HL-60 (cell line): ENCODE measurements at regions not wholly inside any gene's neighbourhood (a gene's known extent, or its start where the extent isn't known, plus 50 kb on each side); places are given as distances from the start of the nearest gene placed in this dataset.

Experiments used
- DNase-seq, 2 experiments: peaks; one replicate each; pipeline ENCODE4 v3.0.0-alpha.2; 2010 to 2020; ENCODE audit warnings: low read depth in 1 of 2, low spot score in 1 of 2
- H3K27ac ChIP-seq: fragments of 250-450 bp; sonication (Bioruptor Pico); replicated peaks from 2 replicates; pipeline ENCODE4 v1.5.1; 2020; ENCODE audit warnings: mild to moderate bottlenecking, moderate library complexity
- H3K27me3 ChIP-seq: fragments of 250-450 bp; sonication (Bioruptor Pico); 2 replicates; pipeline ENCODE4 v1.5.1; 2021; ENCODE audit warnings: mild to moderate bottlenecking, moderate library complexity; ENCODE audit not compliant: insufficient read depth, poor library complexity, severe bottlenecking
- H3K4me3 ChIP-seq: replicated peaks from 2 replicates; pipeline ENCODE4 v1.5.1; 2011; ENCODE audit warnings: mild to moderate bottlenecking, control low read depth, low read length; ENCODE audit not compliant: insufficient read depth
- CTCF ChIP-seq: IDR thresholded peaks from one replicate; pipeline ENCODE4 v1.5.1; 2011; ENCODE audit warnings: low read length, control low read depth, inconsistent platforms; ENCODE audit not compliant: insufficient read depth
- GABPA ChIP-seq: IDR thresholded peaks from 2 replicates; pipeline ENCODE4 v1.6.1; 2012; ENCODE audit warnings: low read depth
- POLR2AphosphoS5 ChIP-seq: IDR thresholded peaks from 2 replicates; pipeline ENCODE4 v1.6.1; 2012; ENCODE audit warnings: low read depth
- REST ChIP-seq: IDR thresholded peaks from 2 replicates; pipeline ENCODE4 v1.6.1; 2012; ENCODE audit warnings: low read depth; ENCODE audit not compliant: insufficient replicate concordance
- SPI1 ChIP-seq: IDR thresholded peaks from 2 replicates; pipeline ENCODE4 v1.6.1; 2012; ENCODE audit warnings: low read depth, mild to moderate bottlenecking, borderline replicate concordance

- Histone ChIP-seq H3K27ac (peak overlapping the region; percentile 62), H3K27me3 (no peaks in the 10 kb centered on the region), H3K4me3 (no peak overlapping the region)
- TF ChIP-seq REST (no peak), CTCF (no peak), GABPA (no peak), SPI1 (peak; percentile 31; the same call in 1 of the 2 replicates), POLR2AphosphoS5 (peak; percentile 50; the same call in 1 of the 2 replicates)
- DNase-seq = peak; percentile 88 to 89
These were observed 469.6 kb downstream of the EDEM1 start for GRCh38 chr3:5657106-5657505.

- TF ChIP-seq REST (no peak), GABPA (no peak), CTCF (no peak), SPI1 (no peak), POLR2AphosphoS5 (no peak)
- Histone ChIP-seq H3K27ac (no peak overlapping the region), H3K4me3 (no peak overlapping the region), H3K27me3 (no peaks in the 10 kb centered on the region)
- no peak for DNase-seq
These were observed 476.1 kb downstream of the EDEM1 start for GRCh38 chr3:5663601-5664000.

- no peak overlapping the region for H3K4me3 ChIP-seq
These were observed 478.9 kb downstream of the EDEM1 start for GRCh38 chr3:5666455-5666854.

More at GRCh38 chr3:5666455-5666854, 478.9 kb downstream of the EDEM1 start:
- no peaks in the 10 kb centered on the region for H3K27me3 ChIP-seq
- no peak for DNase-seq
- H3K27ac ChIP-seq = no peak overlapping the region
- TF ChIP-seq SPI1 (no peak), REST (no peak), POLR2AphosphoS5 (no peak), GABPA (no peak), CTCF (no peak)
